NCI-H2227 (cell line): ENCODE measurements at regions not wholly inside any gene's neighbourhood (a gene's known extent, or its start where the extent isn't known, plus 50 kb on each side); places are given as distances from the start of the nearest gene placed in this dataset.
"Not testable (repeated sequence)": the region's sequence is repeated elsewhere in the genome, so short reads cannot be mapped to it uniquely, and the experiment has no call there.

Experiments
- DNase-seq: peaks from one replicate; lab custom pipeline; 2025; ENCODE audit not compliant: unreplicated experiment; lab: John Stamatoyannopoulos, UW

GRCh38 chr3:78283994-78284393 lies 1244.1 kb downstream of the ROBO2 start:
- no peak for DNase-seq

GRCh38 chr3:78285032-78285728 lies 1245.3 kb downstream of the ROBO2 start:
- no peak for DNase-seq

- DNase-seq = no peak
These were observed 1247.2 kb downstream of the ROBO2 start for GRCh38 chr3:78287085-78287484.

GRCh38 chr3:78293284-78293683 lies 1253.4 kb downstream of the ROBO2 start:
- DNase-seq = no peak

DNA sequence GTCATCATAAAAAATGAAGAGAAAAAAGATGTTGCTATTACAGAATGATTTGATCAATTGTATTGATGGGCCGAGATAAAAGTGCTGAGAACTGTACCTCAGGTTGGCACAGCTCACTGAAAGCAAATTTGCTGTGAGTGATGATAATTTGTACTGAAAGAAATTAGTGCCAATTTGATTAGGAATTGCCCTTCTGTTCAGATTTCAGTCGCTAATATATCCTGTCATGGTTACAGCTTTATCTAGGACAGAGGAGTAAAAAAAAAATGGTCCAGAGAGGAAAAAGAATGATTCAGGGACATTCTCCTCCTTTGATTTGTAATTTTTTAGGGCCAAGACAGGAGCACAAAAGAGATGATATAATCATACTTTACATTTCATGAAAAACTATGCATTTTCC lies 1264.2 kb downstream of the ROBO2 start:
- no peak for DNase-seq

DNA sequence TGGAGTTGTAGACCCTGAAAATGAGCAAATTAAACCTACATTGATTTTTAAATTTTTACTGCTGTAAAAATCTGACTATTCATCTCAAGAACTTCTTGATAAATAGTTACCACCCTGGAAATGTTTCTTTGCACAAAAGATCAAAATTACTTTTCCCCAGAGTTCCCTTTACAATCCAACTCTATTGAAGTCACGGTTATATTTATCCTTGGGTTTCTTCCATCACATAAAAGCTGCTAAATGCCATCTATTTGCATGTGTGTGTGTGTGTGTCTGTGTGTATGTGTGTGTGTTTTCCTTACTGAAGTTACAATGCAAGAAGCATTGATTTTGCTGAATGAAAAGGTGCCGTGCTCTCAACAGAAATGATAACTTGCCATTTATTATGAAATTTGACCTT lies 1273.0 kb downstream of the ROBO2 start:
- no peak for DNase-seq

DNA sequence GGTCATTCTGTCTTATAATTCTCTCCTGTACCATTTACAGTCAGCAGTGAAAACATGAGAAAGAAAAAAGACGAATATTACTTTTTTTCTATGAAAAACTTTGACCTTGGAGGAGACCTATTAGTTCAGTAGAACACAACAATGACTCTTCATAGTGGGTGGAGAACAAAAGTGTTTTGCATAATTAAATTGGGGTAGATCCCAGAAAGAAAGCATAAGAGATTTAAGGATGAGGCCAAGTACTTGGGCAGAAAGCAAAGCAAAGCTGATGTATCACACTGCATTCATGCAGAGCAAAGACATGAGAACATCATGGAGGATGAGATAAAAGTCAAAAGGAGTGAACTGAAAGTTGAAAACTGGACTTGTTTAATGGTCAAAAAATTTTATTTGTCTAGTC lies 1273.4 kb downstream of the ROBO2 start:
- DNase-seq = no peak

- DNase-seq = no peak
These were observed 1274.4 kb downstream of the ROBO2 start for GRCh38 chr3:78314327-78314726.

DNA sequence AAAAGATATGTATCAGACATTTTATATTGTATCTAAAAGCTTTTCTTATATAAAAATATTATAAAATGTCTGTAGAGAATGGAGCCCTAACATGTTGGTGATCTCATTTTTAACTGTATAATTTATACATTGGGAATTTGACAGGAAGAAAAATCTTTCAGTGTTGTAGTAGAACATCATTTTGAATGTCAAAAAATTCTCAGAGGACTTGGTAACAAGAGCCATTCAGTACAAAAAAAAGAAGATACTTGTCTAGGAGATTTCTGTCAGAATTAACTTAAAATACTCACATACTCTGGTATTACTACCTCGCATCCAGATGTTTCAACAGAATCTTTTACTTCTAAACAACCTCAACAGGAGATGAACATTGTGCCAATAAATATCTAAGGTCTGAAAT lies 1277.9 kb downstream of the ROBO2 start:
- no peak for DNase-seq

GRCh38 chr3:78322780-78323179 lies 1282.9 kb downstream of the ROBO2 start:
- peak; percentile 1 for DNase-seq

DNA sequence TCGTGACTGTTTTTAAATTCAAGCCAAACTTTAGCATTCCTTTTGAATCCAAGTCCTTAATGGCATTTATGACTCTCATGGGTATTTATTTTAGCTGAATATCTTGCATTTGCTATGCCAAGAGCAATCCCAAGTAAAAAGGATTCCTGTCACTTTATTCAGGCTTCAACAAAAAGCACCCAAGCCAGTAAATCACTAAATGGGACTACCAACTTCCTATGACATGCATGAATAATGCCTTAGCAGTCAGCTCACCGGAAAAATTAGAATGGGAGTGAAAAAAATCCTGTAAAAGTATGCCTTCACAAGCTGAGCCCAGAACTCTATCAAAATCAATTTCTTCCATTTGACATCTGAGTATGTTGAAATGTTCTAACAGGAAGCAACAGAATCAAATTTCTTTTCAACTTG lies 1297.9 kb downstream of the ROBO2 start:
- DNase-seq = no peak

DNA sequence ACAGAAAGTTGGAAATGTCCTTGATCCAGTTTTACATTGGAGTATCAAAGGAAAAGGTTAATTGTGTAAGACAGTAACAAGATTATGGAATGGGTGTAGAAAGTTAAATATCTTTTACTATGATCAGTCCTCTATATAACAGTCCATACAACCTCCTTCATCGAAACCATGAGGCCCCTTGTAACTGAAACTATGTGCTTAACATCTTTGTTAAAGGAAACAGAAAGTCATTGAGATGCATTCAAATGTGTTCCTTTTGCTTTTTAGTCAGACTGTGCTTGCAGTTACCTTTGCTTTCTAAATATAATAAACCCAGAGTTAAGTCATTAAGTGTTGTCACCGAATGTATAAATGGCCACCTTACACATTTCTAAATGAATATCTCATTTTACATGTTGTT lies 1298.5 kb downstream of the ROBO2 start:
- DNase-seq = no peak

DNA sequence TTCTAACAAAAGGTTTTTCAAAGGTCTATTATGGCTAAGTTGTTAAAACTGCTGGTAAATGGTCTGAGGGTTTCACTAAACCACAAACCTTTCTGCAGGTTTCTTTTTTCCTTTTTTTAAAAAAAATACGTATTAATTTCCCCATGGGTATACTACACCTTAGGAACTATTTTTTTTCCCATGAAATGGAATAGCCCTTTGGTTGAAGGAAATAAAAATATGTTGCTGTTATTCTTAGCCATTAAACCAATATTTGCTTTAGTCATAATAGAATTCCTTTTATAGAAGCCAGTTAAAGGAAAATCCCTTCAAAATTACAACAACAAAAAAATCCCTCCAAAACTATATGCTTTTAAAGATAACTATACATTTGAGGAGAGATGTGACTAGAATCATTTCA lies 1303.3 kb downstream of the ROBO2 start:
- no peak for DNase-seq

GRCh38 chr3:78344267-78344666 lies 1304.4 kb downstream of the ROBO2 start:
- not testable (repeated sequence) for DNase-seq

DNA sequence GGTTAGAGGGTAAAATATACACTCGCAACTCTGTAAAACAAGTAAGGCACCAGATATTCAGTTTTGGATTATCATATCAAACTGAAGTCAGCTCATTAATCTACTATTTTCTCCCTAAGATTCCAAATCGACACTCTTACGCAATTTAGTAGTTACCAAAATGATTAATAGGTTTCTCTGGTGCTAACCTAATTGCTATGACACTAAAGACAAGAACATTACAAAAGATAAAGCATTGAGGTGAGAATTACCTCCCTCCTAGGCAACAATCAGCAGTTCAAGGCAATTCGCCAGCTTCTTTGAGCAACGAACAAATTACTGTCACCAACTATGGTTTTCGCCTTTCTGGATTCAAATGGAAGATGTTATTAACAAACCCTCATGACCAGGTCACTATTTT lies 1305.0 kb downstream of the ROBO2 start:
- DNase-seq = no peak

DNA sequence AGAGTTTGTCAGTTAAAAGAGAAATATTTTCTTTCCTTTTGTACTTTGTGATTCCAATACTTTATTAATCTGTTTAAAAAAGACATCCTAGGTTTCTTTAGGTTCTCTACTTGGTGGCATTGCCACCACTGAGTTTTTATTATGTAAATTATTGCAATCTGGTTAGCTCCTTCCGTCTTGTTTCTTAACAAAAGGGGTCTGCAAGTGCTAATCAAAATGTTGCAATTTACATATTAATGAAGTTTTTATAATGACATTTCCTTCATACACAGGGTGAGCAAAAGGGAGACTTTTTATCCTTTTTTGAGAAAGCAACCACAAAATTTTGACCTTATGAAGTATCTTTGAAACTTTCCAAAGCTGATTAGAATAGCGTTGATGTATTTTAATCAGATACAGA lies 1307.3 kb downstream of the ROBO2 start:
- no peak for DNase-seq

GRCh38 chr3:78348664-78349063 lies 1308.8 kb downstream of the ROBO2 start:
- no peak for DNase-seq

DNA sequence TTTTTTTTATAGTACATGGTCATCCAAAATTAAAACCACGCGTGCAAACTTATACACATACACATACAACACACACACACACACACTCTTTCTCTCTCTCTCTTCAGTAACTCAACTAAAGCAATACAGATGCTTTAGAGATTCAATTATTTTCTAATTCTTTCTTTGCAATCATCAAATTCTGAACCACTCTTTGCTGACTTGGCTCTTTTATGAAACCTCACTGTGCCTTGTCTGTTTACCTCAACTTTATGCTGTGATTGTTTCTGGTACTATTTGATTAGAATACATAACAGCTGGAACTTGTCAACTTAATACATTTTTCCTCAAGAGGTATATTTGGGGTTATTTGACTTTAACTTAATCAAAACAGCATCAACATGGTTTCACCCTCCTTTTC lies 1309.7 kb downstream of the ROBO2 start:
- DNase-seq = no peak

- no peak for DNase-seq
These were observed 1311.4 kb downstream of the ROBO2 start for GRCh38 chr3:78351334-78351733.

GRCh38 chr3:78353231-78353630 lies 1313.3 kb downstream of the ROBO2 start:
- DNase-seq = no peak

GRCh38 chr3:78360849-78361248 lies 1321.0 kb downstream of the ROBO2 start:
- no peak for DNase-seq

GRCh38 chr3:78368636-78369345 lies 1328.9 kb downstream of the ROBO2 start:
- DNase-seq = peak; percentile 1

DNA sequence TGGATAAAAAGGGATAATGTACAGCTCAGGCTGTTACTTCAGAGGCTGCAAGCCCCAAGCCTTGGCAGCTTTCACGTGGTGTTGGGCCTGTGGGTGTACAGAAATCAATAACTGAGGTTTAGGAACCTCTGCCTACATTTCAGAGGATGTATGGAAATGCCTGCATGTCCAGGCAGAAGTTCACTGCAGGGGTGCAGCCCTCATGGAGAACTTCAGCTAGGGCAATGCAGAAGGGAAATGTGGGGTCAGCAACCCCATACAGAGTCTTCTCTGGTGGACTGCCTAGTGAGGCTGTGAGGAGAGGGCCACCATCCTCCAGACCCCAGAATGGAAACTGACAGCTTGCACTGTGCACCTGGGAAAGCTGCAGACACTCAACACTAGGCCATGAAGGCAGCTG lies 1350.3 kb downstream of the ROBO2 start:
- DNase-seq = no peak
